ENCODE measurements at regions not wholly inside any gene's neighbourhood (a gene's known extent, or its start where the extent isn't known, plus 50 kb on each side); places are given as distances from the start of the nearest gene placed in this dataset.
"Not testable (repeated sequence)": the region's sequence is repeated elsewhere in the genome, so short reads cannot be mapped to it uniquely, and the experiment has no call there.

DNA sequence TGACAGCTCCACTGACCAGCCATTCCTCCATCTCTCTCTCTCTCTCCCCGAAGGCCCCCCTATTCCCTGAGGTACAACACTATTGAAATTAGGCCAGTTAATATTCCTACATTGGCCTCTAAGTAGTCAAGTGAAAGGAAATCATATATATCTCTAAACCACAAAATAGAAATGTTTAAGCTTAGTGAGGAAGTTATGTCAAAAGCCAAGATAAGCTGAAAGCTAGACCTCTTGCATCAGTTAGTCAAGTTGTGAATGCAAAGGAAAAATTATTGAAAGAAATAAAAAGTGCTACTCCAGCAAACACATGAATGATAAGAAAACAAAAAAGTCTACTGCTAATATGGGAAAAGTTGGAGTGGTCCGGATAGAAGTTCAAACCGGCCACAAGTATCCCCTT lies 301.3 kb upstream of the RBMS1 start:
- DNase-seq (ENCODE audit: low read depth in 2 of 2), result no peak

DNA sequence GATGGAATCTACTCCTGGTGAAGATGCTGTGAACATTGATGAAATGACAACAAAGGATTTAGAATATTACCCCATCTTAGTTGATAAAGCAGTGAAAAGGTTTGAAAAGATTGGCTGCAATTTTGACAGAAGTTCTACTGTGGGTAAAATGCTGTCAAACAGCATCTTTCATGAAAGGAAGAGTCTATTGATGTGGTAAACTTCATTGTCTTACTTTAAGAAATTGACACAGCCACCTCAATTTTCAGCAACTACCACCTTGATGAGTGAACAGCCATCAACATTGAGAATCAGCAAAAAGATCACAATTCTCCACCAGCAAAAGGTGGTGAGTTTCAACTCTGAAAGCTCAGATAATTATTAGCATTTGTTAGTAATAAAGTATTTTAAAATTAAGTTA lies 310.3 kb upstream of the RBMS1 start:
- DNase-seq (ENCODE audit: low read depth in 2 of 2), result no peak

DNA sequence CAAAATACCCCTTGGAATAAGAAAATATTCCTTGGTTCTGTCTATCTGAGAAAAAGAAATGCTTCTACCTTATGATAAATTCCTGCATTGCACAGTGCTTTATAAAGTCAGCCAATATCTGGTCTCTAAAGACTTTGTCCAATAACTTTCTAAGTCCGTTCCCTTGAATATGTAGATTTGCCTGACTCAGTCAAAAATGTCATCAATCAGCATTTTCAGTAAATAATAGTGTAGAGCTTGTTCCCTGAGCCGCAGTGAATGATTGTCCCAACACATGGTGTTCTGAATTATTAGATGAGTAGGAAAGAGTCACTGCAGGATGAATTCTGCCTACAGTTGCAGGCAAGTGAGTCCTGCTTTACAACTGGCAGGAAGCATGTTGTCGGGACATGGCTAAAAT lies 316.8 kb upstream of the RBMS1 start:
- no peak for DNase-seq (ENCODE audit: low read depth in 2 of 2)

DNA sequence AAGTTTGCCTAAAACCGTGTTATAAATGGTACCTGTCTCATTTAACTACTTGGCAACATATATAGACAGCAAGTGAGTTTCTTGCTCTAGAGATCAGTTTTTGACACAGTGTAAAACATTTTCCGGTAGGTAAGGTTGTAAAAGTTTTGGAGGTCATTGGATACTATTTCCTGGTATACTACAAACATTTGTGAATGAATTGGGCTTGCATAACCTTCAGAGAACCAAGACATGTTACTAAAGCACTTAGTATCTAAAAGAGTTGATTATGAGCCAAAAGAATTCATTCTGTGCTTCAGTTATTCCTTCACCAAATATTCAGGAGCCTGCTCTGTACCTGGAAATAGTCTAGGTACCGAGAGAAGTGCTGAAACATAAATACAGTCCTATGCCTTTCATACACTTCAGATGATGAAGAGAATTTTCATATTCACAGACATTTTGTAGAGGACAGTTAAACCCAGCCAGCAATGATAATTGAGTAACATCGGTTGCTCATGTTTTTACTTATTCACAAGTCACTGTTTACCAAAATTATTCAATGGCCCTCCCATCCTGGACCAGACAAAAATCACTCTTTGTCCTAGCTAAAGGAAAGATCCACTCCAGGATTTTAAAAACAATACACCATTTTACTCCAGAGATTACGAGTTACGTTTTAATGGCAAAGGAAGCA lies 319.4 kb upstream of the RBMS1 start:
- no peak for DNase-seq (ENCODE audit: low read depth in 2 of 2)

DNA sequence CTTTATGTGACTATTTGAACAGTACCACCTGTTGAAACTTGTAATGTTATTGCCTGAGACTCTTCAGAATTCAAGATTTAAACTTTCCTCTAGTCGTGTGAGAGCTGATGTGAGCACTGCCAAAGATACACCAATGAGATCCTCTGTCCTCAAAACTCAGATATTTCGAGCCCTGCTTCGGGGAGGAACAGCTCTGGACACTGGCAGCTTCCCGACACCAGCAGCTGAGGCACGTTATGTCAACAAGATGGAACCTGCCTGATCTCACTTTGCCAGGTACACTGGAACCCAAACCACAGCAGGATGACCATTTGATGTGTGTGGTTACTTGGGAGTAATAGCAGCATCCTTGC lies 319.9 kb upstream of the RBMS1 start:
- no peak for DNase-seq (ENCODE audit: low read depth in 2 of 2)

- DNase-seq (ENCODE audit: low read depth in 2 of 2), result no peak
Observed at GRCh38 chr2:160816916-160817499, 323.4 kb upstream of the RBMS1 start.

GRCh38 chr2:160820691-160821090 lies 327.1 kb upstream of the RBMS1 start:
- DNase-seq (ENCODE audit: low read depth in 2 of 2), result no peak

- no peak for DNase-seq (ENCODE audit: low read depth in 2 of 2)
Observed at GRCh38 chr2:160822006-160822405, 328.4 kb upstream of the RBMS1 start.

- no peak for DNase-seq (ENCODE audit: low read depth in 2 of 2)
Observed at GRCh38 chr2:160825433-160825832, 331.8 kb upstream of the RBMS1 start.

DNA sequence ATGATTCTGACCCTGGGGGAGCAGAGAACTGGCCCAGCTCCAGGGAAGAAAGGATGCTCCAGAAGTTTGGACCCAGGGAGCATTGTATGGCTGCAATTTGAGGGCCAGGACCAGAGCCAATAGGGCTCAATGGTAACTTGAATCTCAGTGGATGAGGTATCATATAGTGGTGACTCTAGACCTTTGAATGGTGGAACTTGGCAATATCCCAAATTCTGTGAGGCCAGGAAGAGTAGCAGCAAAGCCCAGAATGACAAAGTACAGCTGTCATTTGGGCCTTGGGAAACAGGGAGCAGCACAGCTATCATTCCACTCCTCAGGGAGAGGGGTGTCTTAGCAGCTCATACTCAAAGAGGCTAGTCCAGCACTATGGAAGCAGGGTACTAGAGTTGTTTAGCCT lies 332.9 kb upstream of the RBMS1 start:
- DNase-seq (ENCODE audit: low read depth in 2 of 2), result no peak

DNA sequence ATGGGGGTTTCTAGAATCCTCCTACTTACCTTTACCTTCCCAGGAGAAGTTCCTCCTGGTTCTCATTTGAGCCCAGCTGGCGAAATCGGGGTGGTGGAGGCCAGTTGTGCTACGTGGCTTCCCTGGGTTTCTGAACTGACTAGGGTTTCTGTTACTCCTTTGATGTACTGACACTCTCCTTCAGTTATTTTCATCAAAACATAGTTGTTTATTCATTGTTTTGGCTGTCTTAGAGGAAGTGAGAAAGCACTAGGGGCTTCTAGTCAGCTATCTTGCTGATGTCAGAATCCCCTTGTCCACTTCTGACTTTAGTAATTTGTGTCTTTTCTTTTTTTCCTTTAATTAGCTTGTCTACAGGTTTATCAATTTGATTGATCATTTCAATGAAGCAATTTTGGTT lies 332.2 kb upstream of the TANK start:
- no peak for DNase-seq (ENCODE audit: low read depth in 2 of 2)

DNA sequence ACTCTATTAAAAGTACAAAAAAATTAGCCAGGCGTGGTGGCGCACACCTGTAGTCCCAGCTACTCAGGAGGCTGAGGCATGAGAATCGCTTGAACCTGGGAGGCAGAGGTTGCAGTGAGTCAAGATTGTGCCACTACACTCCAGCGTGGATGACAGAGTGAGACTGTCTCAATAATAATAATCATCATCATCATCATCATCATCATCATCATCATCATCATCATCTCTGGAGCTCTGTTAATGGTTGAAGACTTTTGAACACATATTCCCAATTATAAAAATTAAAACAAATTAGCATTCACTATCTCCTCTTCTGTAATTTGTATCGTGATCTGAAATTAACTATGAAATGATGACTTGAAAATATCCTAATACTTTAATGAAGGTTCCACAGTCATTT lies 327.8 kb upstream of the TANK start:
- DNase-seq (ENCODE audit: low read depth in 2 of 2), result not testable (repeated sequence)

- DNase-seq (ENCODE audit: low read depth in 2 of 2), result no peak
Observed at GRCh38 chr2:160835166-160835565, 325.1 kb upstream of the TANK start.

DNA sequence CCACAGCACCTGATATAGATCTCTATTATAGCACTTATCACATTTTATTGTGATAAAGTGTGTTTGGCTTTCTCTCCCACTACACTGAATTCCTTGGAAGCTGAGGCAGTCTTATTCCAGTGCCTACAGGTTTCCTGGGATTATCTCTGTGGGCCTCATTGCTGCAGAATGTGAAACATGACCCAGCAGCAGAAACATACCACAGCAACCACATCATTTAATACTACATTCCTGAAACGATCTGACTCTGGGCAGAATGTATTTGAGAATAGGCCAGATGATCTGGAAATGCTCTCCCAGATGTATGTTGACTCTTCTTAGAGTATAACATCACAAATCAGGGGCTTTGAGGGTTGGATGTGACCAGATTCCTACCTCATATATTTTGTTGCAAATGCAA lies 323.5 kb upstream of the TANK start:
- no peak for DNase-seq (ENCODE audit: low read depth in 2 of 2)

GRCh38 chr2:160837416-160837815 lies 322.8 kb upstream of the TANK start:
- DNase-seq (ENCODE audit: low read depth in 2 of 2), result no peak

GRCh38 chr2:160838147-160838546 lies 322.1 kb upstream of the TANK start:
- no peak for DNase-seq (ENCODE audit: low read depth in 2 of 2)

DNA sequence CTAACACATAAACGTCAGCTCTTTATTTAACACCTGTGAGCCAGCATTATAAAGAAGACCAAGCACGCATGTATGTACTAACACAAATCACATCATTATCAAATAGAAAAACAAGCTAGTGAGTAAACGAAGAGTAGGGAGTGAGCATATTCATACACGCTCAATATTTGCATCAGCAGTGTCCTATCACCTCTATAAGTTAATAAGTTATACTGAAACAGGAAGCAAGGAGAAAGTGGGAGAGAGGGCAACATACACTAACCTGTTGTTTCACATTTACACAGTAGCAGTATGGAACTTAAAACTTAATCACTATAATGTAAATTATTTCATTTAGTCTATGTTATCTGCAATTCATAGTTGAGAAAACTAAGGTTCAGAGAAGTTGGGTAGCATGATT lies 321.5 kb upstream of the TANK start:
- no peak for DNase-seq (ENCODE audit: low read depth in 2 of 2)

GRCh38 chr2:160842286-160842685 lies 317.9 kb upstream of the TANK start:
- no peak for DNase-seq (ENCODE audit: low read depth in 2 of 2)

GRCh38 chr2:160859096-160859495 lies 301.1 kb upstream of the TANK start:
- DNase-seq (ENCODE audit: low read depth in 2 of 2), result no peak

DNA sequence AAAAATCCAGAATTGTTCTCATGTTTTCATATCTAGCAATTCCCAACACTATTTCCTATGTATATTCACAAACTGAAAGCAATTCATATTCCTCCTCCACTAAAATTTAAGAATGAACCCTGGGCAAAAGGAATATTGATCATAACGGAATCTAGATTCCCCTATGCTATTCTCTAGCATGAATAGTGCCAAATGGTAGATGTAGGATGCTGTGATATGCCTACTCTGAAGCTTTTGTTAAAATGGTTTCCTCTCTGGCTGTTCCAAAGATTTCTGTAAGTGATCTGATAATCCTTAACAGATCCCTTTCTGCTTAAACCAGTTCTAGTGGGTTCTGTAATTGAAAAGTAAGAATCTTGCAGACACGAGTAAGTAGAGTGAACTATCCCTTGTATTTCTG lies 298.0 kb upstream of the TANK start:
- no peak for DNase-seq (ENCODE audit: low read depth in 2 of 2)

GRCh38 chr2:160868891-160869290 lies 291.3 kb upstream of the TANK start:
- no peak for DNase-seq (ENCODE audit: low read depth in 2 of 2)

GRCh38 chr2:160869411-160869810 lies 290.8 kb upstream of the TANK start:
- no peak for DNase-seq (ENCODE audit: low read depth in 2 of 2)

DNA sequence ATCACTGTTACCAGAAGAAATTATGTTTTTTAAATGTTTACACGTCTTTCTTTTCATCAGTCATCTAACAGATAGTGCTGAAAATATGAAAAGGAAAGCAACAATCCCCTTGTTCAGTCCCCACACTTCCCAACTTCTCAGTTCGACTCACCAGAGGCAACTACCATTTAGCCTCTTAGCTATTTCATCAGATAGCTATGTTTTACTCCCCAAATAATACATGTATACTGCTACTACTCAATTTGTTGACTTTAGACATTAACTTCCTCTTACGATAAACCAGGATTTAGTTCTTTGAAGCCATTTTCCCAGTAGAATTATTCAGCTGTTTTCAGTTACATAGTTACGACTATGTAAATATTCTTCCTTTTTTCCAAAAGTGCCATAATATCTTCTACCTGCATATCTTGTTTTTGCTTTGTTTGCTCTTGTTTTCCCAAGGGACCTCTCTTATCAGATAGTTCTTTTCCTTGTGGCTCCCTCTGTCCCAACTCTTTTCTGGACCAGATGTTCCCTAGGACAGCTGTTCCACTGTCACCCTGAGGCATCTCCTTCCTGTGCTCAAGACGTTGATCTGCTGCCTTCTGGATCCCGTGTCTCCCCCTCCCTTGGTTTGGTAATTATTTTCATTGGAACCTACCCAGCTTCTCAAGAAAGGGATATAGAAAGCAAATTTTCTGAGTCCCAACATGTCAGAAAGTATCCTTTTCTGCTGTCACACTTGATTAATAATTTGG lies 289.3 kb upstream of the TANK start:
- no peak for DNase-seq (ENCODE audit: low read depth in 2 of 2)

Data from activated CD4-positive, alpha-beta T cell treated with anti-CD3 and anti-CD28 coated beads for 24 hours (primary cell).